GM12864 (cell line): ENCODE measurements at regions not wholly inside any gene's neighbourhood (a gene's known extent, or its start where the extent isn't known, plus 50 kb on each side); places are given as distances from the start of the nearest gene placed in this dataset.

ENCODE experiments used
- DNase-seq: peaks from one replicate; pipeline ENCODE4 v3.0.0-alpha.2; 2011; ENCODE audit warnings: low read depth
- H3K4me3 ChIP-seq: 2 replicates; pipeline ENCODE4 v1.5.1; 2011; ENCODE audit warnings: mild to moderate bottlenecking, low read depth, low read length, control low read depth
- TF ChIP-seq, protein P1 (sequence below): IDR thresholded peaks from 2 replicates; pipeline ENCODE4 v1.5.1; 2011; ENCODE audit warnings: low read depth, mild to moderate bottlenecking, moderate library complexity, low read length, control low read depth, inconsistent platforms; ENCODE audit errors: missing control alignments

DNA sequence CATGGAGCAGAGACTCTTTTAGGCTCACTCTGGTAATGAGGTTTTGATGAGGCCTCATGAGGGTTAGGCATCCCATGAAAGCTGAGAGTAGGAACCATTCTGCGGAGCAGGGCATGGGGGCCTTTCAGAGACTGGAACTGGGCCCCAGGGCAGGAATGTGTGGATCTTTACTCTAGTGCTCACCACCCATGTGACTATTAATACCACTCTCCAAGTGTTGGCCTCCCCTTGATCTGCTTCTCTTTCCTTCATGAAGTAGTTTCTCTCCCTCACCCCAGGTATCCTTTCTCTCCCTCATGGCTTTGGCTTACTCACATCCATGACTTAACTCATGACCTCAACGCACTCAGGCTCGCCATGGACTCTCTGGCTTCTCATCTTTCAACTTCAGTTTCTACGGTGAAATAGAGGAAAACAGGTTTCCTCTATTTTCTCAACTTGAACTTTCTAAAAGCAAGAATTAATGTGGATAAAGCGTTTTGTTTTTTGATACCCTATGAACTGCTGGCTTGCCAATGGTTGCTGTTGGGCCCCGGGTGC, 50.5 kb upstream of the GADD45A start:
- no peak for DNase-seq
- TF ChIP-seq, protein P1, sequence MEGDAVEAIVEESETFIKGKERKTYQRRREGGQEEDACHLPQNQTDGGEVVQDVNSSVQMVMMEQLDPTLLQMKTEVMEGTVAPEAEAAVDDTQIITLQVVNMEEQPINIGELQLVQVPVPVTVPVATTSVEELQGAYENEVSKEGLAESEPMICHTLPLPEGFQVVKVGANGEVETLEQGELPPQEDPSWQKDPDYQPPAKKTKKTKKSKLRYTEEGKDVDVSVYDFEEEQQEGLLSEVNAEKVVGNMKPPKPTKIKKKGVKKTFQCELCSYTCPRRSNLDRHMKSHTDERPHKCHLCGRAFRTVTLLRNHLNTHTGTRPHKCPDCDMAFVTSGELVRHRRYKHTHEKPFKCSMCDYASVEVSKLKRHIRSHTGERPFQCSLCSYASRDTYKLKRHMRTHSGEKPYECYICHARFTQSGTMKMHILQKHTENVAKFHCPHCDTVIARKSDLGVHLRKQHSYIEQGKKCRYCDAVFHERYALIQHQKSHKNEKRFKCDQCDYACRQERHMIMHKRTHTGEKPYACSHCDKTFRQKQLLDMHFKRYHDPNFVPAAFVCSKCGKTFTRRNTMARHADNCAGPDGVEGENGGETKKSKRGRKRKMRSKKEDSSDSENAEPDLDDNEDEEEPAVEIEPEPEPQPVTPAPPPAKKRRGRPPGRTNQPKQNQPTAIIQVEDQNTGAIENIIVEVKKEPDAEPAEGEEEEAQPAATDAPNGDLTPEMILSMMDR = no peak
- H3K4me3 ChIP-seq = no peak overlapping the region

DNA sequence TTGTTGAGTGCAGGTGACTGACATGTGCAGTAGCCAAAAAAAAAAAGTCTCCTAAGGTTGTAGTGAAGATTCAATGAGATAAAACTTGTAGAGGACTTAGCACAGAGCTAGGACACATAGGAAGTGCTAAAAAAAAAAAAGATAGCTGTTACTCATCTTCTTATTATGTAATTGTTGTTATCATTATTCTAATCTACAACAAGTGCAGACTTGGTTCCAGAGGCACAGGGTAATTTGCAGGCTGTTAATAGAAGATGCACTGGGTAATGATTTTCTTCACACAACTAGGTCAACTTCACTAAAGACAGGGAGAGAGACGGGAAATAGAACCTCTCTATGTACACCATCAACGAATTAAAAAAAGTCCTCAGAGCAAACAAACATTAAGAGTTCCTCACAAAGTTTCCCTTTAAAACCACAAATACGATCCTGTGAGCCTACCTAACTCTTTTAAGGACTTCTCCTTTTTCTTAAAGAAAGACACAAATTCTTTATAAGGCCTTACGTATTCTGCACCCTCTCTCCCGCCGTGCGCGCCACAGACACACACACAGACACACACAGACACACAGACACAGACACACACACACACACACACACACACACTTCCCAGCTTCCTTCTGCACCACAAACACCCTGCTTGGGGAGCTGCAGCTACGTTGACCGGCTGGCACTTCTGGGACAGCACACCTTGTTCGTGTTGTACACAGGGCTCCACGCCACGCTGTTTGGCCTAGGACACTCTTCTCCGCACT, 49.8 kb upstream of the GADD45A start:
- DNase-seq = no peak
- TF ChIP-seq, protein P1 = no peak

More for the DNA sequence above, 49.8 kb upstream of the GADD45A start:
- H3K4me3 ChIP-seq = no peak overlapping the region
